ENCODE measurements at regions not wholly inside any gene's neighbourhood (a gene's known extent, or its start where the extent isn't known, plus 50 kb on each side); places are given as distances from the start of the nearest gene placed in this dataset.

DNA sequence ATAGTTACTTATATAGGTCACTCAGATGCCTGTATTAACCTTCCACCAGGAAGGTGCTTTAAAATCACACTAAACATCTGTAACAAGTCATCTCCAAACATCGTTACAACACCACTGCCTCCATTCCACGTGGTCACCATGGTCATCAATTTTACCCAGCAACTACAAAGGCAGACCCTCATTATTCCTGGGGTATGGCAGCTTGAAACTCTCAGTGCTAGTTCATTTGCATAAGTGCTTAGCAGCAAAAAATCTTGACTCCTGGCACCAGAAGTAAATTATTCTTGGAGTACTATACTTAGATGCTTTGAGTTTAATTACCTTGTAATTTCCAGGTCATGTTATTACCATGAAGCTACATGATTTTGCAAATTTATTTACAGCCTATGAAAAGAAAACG is 250.6 kb downstream of the KBTBD8 start:
- TF ChIP-seq, protein P1, sequence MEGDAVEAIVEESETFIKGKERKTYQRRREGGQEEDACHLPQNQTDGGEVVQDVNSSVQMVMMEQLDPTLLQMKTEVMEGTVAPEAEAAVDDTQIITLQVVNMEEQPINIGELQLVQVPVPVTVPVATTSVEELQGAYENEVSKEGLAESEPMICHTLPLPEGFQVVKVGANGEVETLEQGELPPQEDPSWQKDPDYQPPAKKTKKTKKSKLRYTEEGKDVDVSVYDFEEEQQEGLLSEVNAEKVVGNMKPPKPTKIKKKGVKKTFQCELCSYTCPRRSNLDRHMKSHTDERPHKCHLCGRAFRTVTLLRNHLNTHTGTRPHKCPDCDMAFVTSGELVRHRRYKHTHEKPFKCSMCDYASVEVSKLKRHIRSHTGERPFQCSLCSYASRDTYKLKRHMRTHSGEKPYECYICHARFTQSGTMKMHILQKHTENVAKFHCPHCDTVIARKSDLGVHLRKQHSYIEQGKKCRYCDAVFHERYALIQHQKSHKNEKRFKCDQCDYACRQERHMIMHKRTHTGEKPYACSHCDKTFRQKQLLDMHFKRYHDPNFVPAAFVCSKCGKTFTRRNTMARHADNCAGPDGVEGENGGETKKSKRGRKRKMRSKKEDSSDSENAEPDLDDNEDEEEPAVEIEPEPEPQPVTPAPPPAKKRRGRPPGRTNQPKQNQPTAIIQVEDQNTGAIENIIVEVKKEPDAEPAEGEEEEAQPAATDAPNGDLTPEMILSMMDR (conservative IDR thresholded peaks at IDR 0.05; ENCODE audit: low read length) = no peak
- TF ChIP-seq EZH2phosphoT487 (IDR thresholded peaks at IDR 0.05; ENCODE audit: borderline replicate concordance) = no peak
